ENCODE measurements at regions not wholly inside any gene's neighbourhood (a gene's known extent, or its start where the extent isn't known, plus 50 kb on each side); places are given as distances from the start of the nearest gene placed in this dataset.

DNA sequence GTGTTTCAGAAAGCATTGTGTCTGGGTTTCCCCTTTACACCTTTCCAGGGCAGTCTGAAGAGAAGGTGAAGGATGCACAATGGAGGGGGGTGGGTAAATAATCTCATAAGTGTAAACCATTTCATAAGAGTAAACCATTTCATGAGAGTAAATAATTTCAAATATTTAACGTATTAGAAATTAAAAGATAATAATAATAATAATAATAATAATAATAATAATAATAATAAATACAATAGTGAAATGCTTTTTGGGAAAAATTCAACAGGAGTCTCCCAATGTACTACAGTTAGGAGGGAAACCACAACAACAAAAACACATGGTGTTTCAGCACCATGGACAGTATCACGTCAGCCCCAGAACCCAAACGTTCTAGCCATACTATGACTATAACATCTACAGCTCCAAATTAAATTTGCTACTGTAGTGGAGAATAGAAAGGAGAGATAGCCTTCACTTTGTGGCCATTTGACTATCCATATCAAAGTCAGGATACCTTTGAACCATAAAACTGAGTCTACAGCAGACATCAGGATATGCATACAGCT is 691.8 kb downstream of the BCL11B start:
- no peaks in the 10 kb centered on the region for H3K4me1 ChIP-seq
- no TSS peak for BruUV-seq (replicated peaks)
- H3K9me3 Mint-ChIP-seq (ENCODE audit: unreplicated experiment), result no peaks in the 10 kb centered on the region
- no peak overlapping the region for H3K4me3 ChIP-seq (ENCODE audit: low read depth, low read length)
- H3K36me3 ChIP-seq (ENCODE audit: control insufficient read depth, insufficient read depth, low read length), result no peaks in the 10 kb centered on the region
- H3K9me3 ChIP-seq, result no peaks in the 10 kb centered on the region
- H3K27me3 ChIP-seq (replicated peaks; ENCODE audit: control insufficient read depth, insufficient read depth, low read length), result no peaks in the 10 kb centered on the region
- intact Hi-C loops (cut with micrococcal nuclease; ENCODE audit: unreplicated experiment), result no loop called here
- ChIA-PET POLR2A (no interaction called here), CTCF (no interaction called here)
- no peaks in the 10 kb centered on the region for H3K4me1 Mint-ChIP-seq (ENCODE audit: low read depth, unreplicated experiment)
- H3K27ac Mint-ChIP-seq (ENCODE audit: unreplicated experiment), result no peak overlapping the region
- no peak overlapping the region for H3K4me3 Mint-ChIP-seq (ENCODE audit: unreplicated experiment)
- H3K36me3 Mint-ChIP-seq (ENCODE audit: insufficient read depth, unreplicated experiment), result no peaks in the 10 kb centered on the region
- no peaks in the 10 kb centered on the region for H3K27me3 Mint-ChIP-seq (ENCODE audit: insufficient read depth, unreplicated experiment)
- DNase-seq, result peak in 1 of 2 experiments; percentile 9
- TF ChIP-seq, protein P1, sequence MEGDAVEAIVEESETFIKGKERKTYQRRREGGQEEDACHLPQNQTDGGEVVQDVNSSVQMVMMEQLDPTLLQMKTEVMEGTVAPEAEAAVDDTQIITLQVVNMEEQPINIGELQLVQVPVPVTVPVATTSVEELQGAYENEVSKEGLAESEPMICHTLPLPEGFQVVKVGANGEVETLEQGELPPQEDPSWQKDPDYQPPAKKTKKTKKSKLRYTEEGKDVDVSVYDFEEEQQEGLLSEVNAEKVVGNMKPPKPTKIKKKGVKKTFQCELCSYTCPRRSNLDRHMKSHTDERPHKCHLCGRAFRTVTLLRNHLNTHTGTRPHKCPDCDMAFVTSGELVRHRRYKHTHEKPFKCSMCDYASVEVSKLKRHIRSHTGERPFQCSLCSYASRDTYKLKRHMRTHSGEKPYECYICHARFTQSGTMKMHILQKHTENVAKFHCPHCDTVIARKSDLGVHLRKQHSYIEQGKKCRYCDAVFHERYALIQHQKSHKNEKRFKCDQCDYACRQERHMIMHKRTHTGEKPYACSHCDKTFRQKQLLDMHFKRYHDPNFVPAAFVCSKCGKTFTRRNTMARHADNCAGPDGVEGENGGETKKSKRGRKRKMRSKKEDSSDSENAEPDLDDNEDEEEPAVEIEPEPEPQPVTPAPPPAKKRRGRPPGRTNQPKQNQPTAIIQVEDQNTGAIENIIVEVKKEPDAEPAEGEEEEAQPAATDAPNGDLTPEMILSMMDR (IDR thresholded peaks at IDR 0.05; ENCODE audit: insufficient read depth in 1 of 2, low read depth in 1 of 2, low read length in 1 of 2, severe bottlenecking in 1 of 2, unreplicated experiment in 1 of 2), result no peak

DNA sequence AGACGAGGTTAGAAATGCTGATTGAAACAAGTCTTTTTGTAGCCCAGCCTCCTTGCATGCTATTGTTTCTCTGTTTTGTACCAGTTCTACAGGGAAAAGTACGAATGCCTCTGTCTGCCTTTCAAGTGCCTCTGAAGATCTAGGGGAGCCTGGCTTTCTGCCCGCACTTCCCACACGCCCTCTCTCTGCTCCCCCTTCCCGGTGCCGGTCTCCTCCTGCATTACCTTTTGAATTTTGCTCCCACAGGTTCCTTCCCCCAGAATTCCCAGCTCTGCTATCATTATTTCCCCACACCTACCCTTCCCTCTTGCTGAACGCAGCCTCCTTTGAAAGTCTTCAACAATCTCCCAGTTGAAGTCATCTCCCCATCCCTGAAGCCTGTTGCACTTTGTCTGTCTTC is 689.7 kb downstream of the BCL11B start:
- no TSS peak for BruUV-seq (replicated peaks)
- ChIA-PET CTCF (no interaction called here), POLR2A (no interaction called here)
- Histone ChIP-seq H3K27me3 (replicated peaks; ENCODE audit: control insufficient read depth, insufficient read depth, low read length) (no peaks in the 10 kb centered on the region), H3K4me3 (ENCODE audit: low read depth, low read length) (no peak overlapping the region), H3K4me1 (no peaks in the 10 kb centered on the region), H3K36me3 (ENCODE audit: control insufficient read depth, insufficient read depth, low read length) (no peaks in the 10 kb centered on the region), H3K9me3 (no peaks in the 10 kb centered on the region)
- no peak for DNase-seq
- Mint-ChIP-seq H3K36me3 (ENCODE audit: insufficient read depth, unreplicated experiment) (no peaks in the 10 kb centered on the region), H3K9me3 (ENCODE audit: unreplicated experiment) (no peaks in the 10 kb centered on the region), H3K27ac (ENCODE audit: unreplicated experiment) (no peak overlapping the region), H3K4me3 (ENCODE audit: unreplicated experiment) (no peak overlapping the region), H3K27me3 (ENCODE audit: insufficient read depth, unreplicated experiment) (peaks cover 3% of the 10 kb centered on the region), H3K4me1 (ENCODE audit: low read depth, unreplicated experiment) (no peaks in the 10 kb centered on the region)
- intact Hi-C loops (cut with micrococcal nuclease; ENCODE audit: unreplicated experiment), result no loop called here
- TF ChIP-seq, protein P1 (IDR thresholded peaks at IDR 0.05; ENCODE audit: insufficient read depth in 1 of 2, low read depth in 1 of 2, low read length in 1 of 2, severe bottlenecking in 1 of 2, unreplicated experiment in 1 of 2), result no peak

GRCh38 chr14:98591161-98591560 is 680.8 kb downstream of the BCL11B start:
- TF ChIP-seq, protein P1 (IDR thresholded peaks at IDR 0.05; ENCODE audit: insufficient read depth in 1 of 2, low read depth in 1 of 2, low read length in 1 of 2, severe bottlenecking in 1 of 2, unreplicated experiment in 1 of 2), result no peak
- H3K27me3 ChIP-seq (replicated peaks; ENCODE audit: control insufficient read depth, insufficient read depth, low read length), result no peaks in the 10 kb centered on the region
- no peak for DNase-seq
- H3K36me3 ChIP-seq (ENCODE audit: control insufficient read depth, insufficient read depth, low read length), result no peaks in the 10 kb centered on the region
- Mint-ChIP-seq H3K36me3 (ENCODE audit: insufficient read depth, unreplicated experiment) (no peaks in the 10 kb centered on the region), H3K4me3 (ENCODE audit: unreplicated experiment) (no peak overlapping the region), H3K4me1 (ENCODE audit: low read depth, unreplicated experiment) (no peaks in the 10 kb centered on the region), H3K27ac (ENCODE audit: unreplicated experiment) (no peak overlapping the region), H3K9me3 (ENCODE audit: unreplicated experiment) (peaks cover 6% of the 10 kb centered on the region), H3K27me3 (ENCODE audit: insufficient read depth, unreplicated experiment) (peaks cover 4% of the 10 kb centered on the region)
- intact Hi-C loops (cut with micrococcal nuclease; ENCODE audit: unreplicated experiment), result no loop called here
- BruUV-seq (replicated peaks), result no TSS peak
- ChIA-PET POLR2A (no interaction called here), CTCF (no interaction called here)
- H3K4me3 ChIP-seq (ENCODE audit: low read depth, low read length), result no peak overlapping the region
- H3K9me3 ChIP-seq, result no peaks in the 10 kb centered on the region
- H3K4me1 ChIP-seq, result no peaks in the 10 kb centered on the region

Data from Caco-2 (cell line).